ENCODE measurements at regions not wholly inside any gene's neighbourhood (a gene's known extent, or its start where the extent isn't known, plus 50 kb on each side); places are given as distances from the start of the nearest gene placed in this dataset.

- no peak for ATAC-seq (ENCODE audit: low read depth)
Observed at GRCh38 chr3:35992041-35992440, 352.7 kb downstream of the ARPP21 start.

GRCh38 chr3:36011791-36012190 is 368.5 kb upstream of the STAC start:
- ATAC-seq (ENCODE audit: low read depth) (no peak), DNase-seq (ENCODE audit: low spot score) (no peak)
- Histone ChIP-seq H3K36me3 (ENCODE audit: low read depth) (no peaks in the 10 kb centered on the region), H3K27me3 (ENCODE audit: insufficient read depth, poor library complexity, severe bottlenecking) (no peaks in the 10 kb centered on the region), H3K4me1 (ENCODE audit: insufficient read depth, poor library complexity, severe bottlenecking) (no peaks in the 10 kb centered on the region), H3K4me3 (ENCODE audit: severe bottlenecking) (no peak overlapping the region), H3K27ac (ENCODE audit: poor library complexity, severe bottlenecking) (no peak overlapping the region), H3K9me3 (ENCODE audit: severe bottlenecking) (no peaks in the 10 kb centered on the region)
- no peak for TF ChIP-seq CTCF (IDR thresholded peaks at IDR 0.05; ENCODE audit: poor library complexity, severe bottlenecking)

More at GRCh38 chr3:35992041-35992440, 352.7 kb downstream of the ARPP21 start:
- Histone ChIP-seq H3K9me3 (ENCODE audit: severe bottlenecking) (no peaks in the 10 kb centered on the region), H3K4me1 (ENCODE audit: insufficient read depth, poor library complexity, severe bottlenecking) (no peaks in the 10 kb centered on the region), H3K4me3 (ENCODE audit: severe bottlenecking) (no peak overlapping the region), H3K27ac (ENCODE audit: poor library complexity, severe bottlenecking) (no peak overlapping the region), H3K36me3 (ENCODE audit: low read depth) (no peaks in the 10 kb centered on the region), H3K27me3 (ENCODE audit: insufficient read depth, poor library complexity, severe bottlenecking) (peaks cover 4% of the 10 kb centered on the region)
- DNase-seq (ENCODE audit: low spot score) = no peak
- no peak for TF ChIP-seq CTCF (IDR thresholded peaks at IDR 0.05; ENCODE audit: poor library complexity, severe bottlenecking)

GRCh38 chr3:36013425-36013824 is 366.9 kb upstream of the STAC start:
- H3K9me3 ChIP-seq (ENCODE audit: severe bottlenecking) = no peaks in the 10 kb centered on the region
- H3K4me3 ChIP-seq (ENCODE audit: severe bottlenecking) = no peak overlapping the region
- DNase-seq (ENCODE audit: low spot score) = no peak
- H3K27ac ChIP-seq (ENCODE audit: poor library complexity, severe bottlenecking) = no peak overlapping the region
- H3K36me3 ChIP-seq (ENCODE audit: low read depth) = no peaks in the 10 kb centered on the region
- ATAC-seq (ENCODE audit: low read depth) = no peak
- H3K4me1 ChIP-seq (ENCODE audit: insufficient read depth, poor library complexity, severe bottlenecking) = no peaks in the 10 kb centered on the region
- TF ChIP-seq CTCF (IDR thresholded peaks at IDR 0.05; ENCODE audit: poor library complexity, severe bottlenecking) = no peak
- H3K27me3 ChIP-seq (ENCODE audit: insufficient read depth, poor library complexity, severe bottlenecking) = peaks cover 5% of the 10 kb centered on the region

GRCh38 chr3:36025232-36025631 is 355.1 kb upstream of the STAC start:
- H3K27me3 ChIP-seq (ENCODE audit: insufficient read depth, poor library complexity, severe bottlenecking) = no peaks in the 10 kb centered on the region
- ATAC-seq (ENCODE audit: low read depth) = no peak

More at GRCh38 chr3:36025232-36025631, 355.1 kb upstream of the STAC start:
- no peaks in the 10 kb centered on the region for H3K9me3 ChIP-seq (ENCODE audit: severe bottlenecking)
- H3K27ac ChIP-seq (ENCODE audit: poor library complexity, severe bottlenecking) = no peak overlapping the region
- H3K36me3 ChIP-seq (ENCODE audit: low read depth) = no peaks in the 10 kb centered on the region
- no peaks in the 10 kb centered on the region for H3K4me1 ChIP-seq (ENCODE audit: insufficient read depth, poor library complexity, severe bottlenecking)
- H3K4me3 ChIP-seq (ENCODE audit: severe bottlenecking) = no peak overlapping the region
- no peak for DNase-seq (ENCODE audit: low spot score)
- no peak for TF ChIP-seq CTCF (IDR thresholded peaks at IDR 0.05; ENCODE audit: poor library complexity, severe bottlenecking)
